ENCODE measurements at regions not wholly inside any gene's neighbourhood (a gene's known extent, or its start where the extent isn't known, plus 50 kb on each side); places are given as distances from the start of the nearest gene placed in this dataset.

GRCh38 chr16:79801646-79802045, 201.1 kb upstream of the MAF start:
- TF ChIP-seq POLR2AphosphoS5 (IDR thresholded peaks at IDR 0.05; ENCODE audit: low read depth, low read length), result no peak
- TF ChIP-seq PAX5 (IDR thresholded peaks at IDR 0.05; ENCODE audit: insufficient read depth, low read length, severe bottlenecking), result no peak
- no peak for TF ChIP-seq POLR2A (IDR thresholded peaks at IDR 0.05; ENCODE audit: low read depth, low read length)
- no peak for TF ChIP-seq TAF1 (IDR thresholded peaks at IDR 0.05; ENCODE audit: low read depth, low read length)
- TF ChIP-seq SPI1 (IDR thresholded peaks at IDR 0.05; ENCODE audit: low read depth, low read length), result no peak
